HG03060 (cell line): ENCODE measurements at regions not wholly inside any gene's neighbourhood (a gene's known extent, or its start where the extent isn't known, plus 50 kb on each side); places are given as distances from the start of the nearest gene placed in this dataset.
"Not testable (repeated sequence)": the region's sequence is repeated elsewhere in the genome, so short reads cannot be mapped to it uniquely, and the experiment has no call there.

ENCODE experiments used
- ATAC-seq: cut with Tn5 transposase; IDR thresholded peaks from one replicate; pipeline ENCODE4 v1.9.1; 2021; ENCODE audit warnings: low read depth, moderate number of reproducible peaks; ENCODE audit not compliant: unreplicated experiment

- no peak for ATAC-seq
These were observed 50.4 kb upstream of the RNF32 start for GRCh38 chr7:156590212-156590611.

GRCh38 chr7:156589808-156590207 is 50.8 kb upstream of the RNF32 start:
- ATAC-seq: no peak

GRCh38 chr7:156585926-156586325 is 54.6 kb upstream of the RNF32 start:
- ATAC-seq: no peak

GRCh38 chr7:156585025-156585648 is 55.4 kb upstream of the RNF32 start:
- no peak for ATAC-seq

GRCh38 chr7:156582591-156583123 is 57.9 kb upstream of the RNF32 start:
- no peak for ATAC-seq

- no peak for ATAC-seq
These were observed 60.5 kb upstream of the RNF32 start for GRCh38 chr7:156580036-156580435.

GRCh38 chr7:156579566-156579965 is 61.0 kb upstream of the RNF32 start:
- no peak for ATAC-seq

- ATAC-seq: no peak
These were observed 61.6 kb upstream of the RNF32 start for GRCh38 chr7:156578978-156579430.

GRCh38 chr7:156578578-156578940 is 62.0 kb upstream of the RNF32 start:
- ATAC-seq: no peak

GRCh38 chr7:156577645-156578577 is 62.7 kb upstream of the RNF32 start:
- ATAC-seq: no peak

- no peak for ATAC-seq
These were observed 64.1 kb upstream of the RNF32 start for GRCh38 chr7:156576216-156577058.

- no peak for ATAC-seq
These were observed 72.3 kb upstream of the RNF32 start for GRCh38 chr7:156568258-156568657.

GRCh38 chr7:156566812-156567549 is 73.6 kb upstream of the RNF32 start:
- no peak for ATAC-seq

- not testable (repeated sequence) for ATAC-seq
These were observed 75.6 kb upstream of the RNF32 start for GRCh38 chr7:156565002-156565401.

- ATAC-seq: no peak
These were observed 79.9 kb upstream of the RNF32 start for GRCh38 chr7:156560696-156561095.

- no peak for ATAC-seq
These were observed 80.5 kb upstream of the RNF32 start for GRCh38 chr7:156560075-156560474.

GRCh38 chr7:156559001-156559400 is 81.6 kb upstream of the RNF32 start:
- no peak for ATAC-seq

GRCh38 chr7:156558198-156558597 is 82.4 kb upstream of the RNF32 start:
- no peak for ATAC-seq

- no peak for ATAC-seq
These were observed 84.5 kb upstream of the RNF32 start for GRCh38 chr7:156556083-156556482.

- no peak for ATAC-seq
These were observed 86.1 kb upstream of the RNF32 start for GRCh38 chr7:156554488-156554887.
